GM12878 (cell line): ENCODE measurements at regions not wholly inside any gene's neighbourhood (a gene's known extent, or its start where the extent isn't known, plus 50 kb on each side); places are given as distances from the start of the nearest gene placed in this dataset.
A peak's percentile ranks its signal among the peaks of the same experiment; 100 is the strongest.
"Not testable (repeated sequence)": the region's sequence is repeated elsewhere in the genome, so short reads cannot be mapped to it uniquely, and the experiment has no call there.

Experiments
- ATAC-seq: fragments of 200-7000 bp; cut with Tn5 transposase; 3 replicates; pipeline ENCODE4 v1.9.1; 2020; ENCODE audit warnings: mild to moderate bottlenecking, moderate library complexity
- BruUV-seq: library from RNA; stranded (reverse); fragments of 400-500 nt; replicated peaks from 2 replicates; lab custom pipeline; 2021; lab: Mats Ljungman, UMichigan
- CTCF ChIA-PET: fragments of 300-600 bp; sonication (Branson Sonifier 250); formaldehyde crosslinking; extraction: SDS; loops from one replicate; lab custom pipeline; 2021; ENCODE audit warnings: inconsistent platforms; lab: Yijun Ruan, JAX
- POLR2A ChIA-PET: fragments of 350-600 bp; formaldehyde crosslinking; extraction: SDS; loops from one replicate; lab custom pipeline; 2021; ENCODE audit warnings: inconsistent platforms; lab: Charles Lee
- RAD21 ChIA-PET: fragments of 300-600 bp; sonication (Branson Sonifier 250); formaldehyde crosslinking; loops from one replicate; lab custom pipeline; 2023; ENCODE audit warnings: antibody characterized with exemption; ENCODE audit not compliant: unreplicated experiment; lab: Charles Lee
- SMC1A ChIA-PET: fragments of 300-600 bp; sonication (Branson Sonifier 250); formaldehyde crosslinking; loops from one replicate; lab custom pipeline; 2023; ENCODE audit not compliant: unreplicated experiment, uncharacterized antibody; lab: Charles Lee
- DNase-seq: peaks from one replicate; pipeline ENCODE4 v3.0.0-alpha.2; 2011; ENCODE audit warnings: low read depth, low spot score
- FAIRE-seq: peaks from 3 replicates; lab custom pipeline; 2011; peaks lifted over from hg19 to GRCh38; lab: Jason Lieb, UNC
- H2AFZ ChIP-seq: 2 replicates; pipeline ENCODE4 v1.6.0; 2011; ENCODE audit warnings: low read depth, low read length, control low read depth; ENCODE audit not compliant: control insufficient read depth
- H3K27ac ChIP-seq: 2 replicates; pipeline ENCODE4 v1.5.1; 2011; ENCODE audit warnings: control low read depth; ENCODE audit not compliant: control insufficient read depth, insufficient read depth
- H3K27me3 ChIP-seq, 2 experiments: replicated peaks in 1 of 2; 2 replicates each; pipeline versions ENCODE4 v1.6.0 to v1.6.1; 2011; ENCODE audit warnings: low read length in 1 of 2; ENCODE audit not compliant: control insufficient read depth in 2 of 2, insufficient read depth in 2 of 2
- H3K36me3 ChIP-seq, 2 experiments: 2 replicates each; pipeline ENCODE4 v1.5.1; 2011; ENCODE audit warnings: low read length in 1 of 2; ENCODE audit not compliant: control insufficient read depth in 2 of 2, insufficient read depth in 2 of 2
- H3K4me1 ChIP-seq: 2 replicates; pipeline ENCODE4 v1.6.1; 2011; ENCODE audit warnings: mild to moderate bottlenecking, low read length, moderate library complexity, mixed read lengths; ENCODE audit not compliant: control insufficient read depth, insufficient read depth
- H3K4me2 ChIP-seq: 2 replicates; pipeline ENCODE4 v1.6.0; 2011; ENCODE audit warnings: control low read depth; ENCODE audit not compliant: control insufficient read depth, insufficient read depth
- H3K4me3 ChIP-seq: fragments of 200-600 bp; sonication (generic); 2 replicates; pipeline ENCODE4 v1.5.1; 2016
- H3K79me2 ChIP-seq: 2 replicates; pipeline ENCODE4 v1.6.0; 2011; ENCODE audit warnings: low read length; ENCODE audit not compliant: control insufficient read depth, insufficient read depth
- H3K9ac ChIP-seq: 2 replicates; pipeline ENCODE4 v1.8.0; 2011; ENCODE audit warnings: low read length, control low read depth, mixed read lengths; ENCODE audit not compliant: control insufficient read depth, insufficient read depth
- H3K9me3 ChIP-seq: replicated peaks from 3 replicates; pipeline ENCODE4 v1.5.1; 2011; ENCODE audit warnings: mild to moderate bottlenecking, low read length; ENCODE audit not compliant: control insufficient read depth, insufficient read depth
- H4K20me1 ChIP-seq: 2 replicates; pipeline ENCODE4 v1.6.0; 2011; ENCODE audit not compliant: control insufficient read depth, insufficient read depth
- ATF7 ChIP-seq: fragments of 450-650 bp; IDR thresholded peaks from 2 replicates; pipeline ENCODE4 v1.6.1; 2016; ENCODE audit warnings: low read depth, mild to moderate bottlenecking
- IKZF2 ChIP-seq, 2 experiments: fragments of 450-650 bp; IDR thresholded peaks; 2 replicates each; pipeline ENCODE4 v1.6.1; 2017; ENCODE audit warnings: mild to moderate bottlenecking in 2 of 2, moderate library complexity in 2 of 2
- NRF1 ChIP-seq: conservative IDR thresholded peaks from 2 replicates; pipeline ENCODE4 v1.6.1; 2011; ENCODE audit warnings: mild to moderate bottlenecking, low read depth, low read length, improper control_type of control experiment
- SUPT20H ChIP-seq: IDR thresholded peaks from 2 replicates; pipeline ENCODE4 v1.6.1; 2011; ENCODE audit warnings: low read depth, mild to moderate bottlenecking, low read length, moderate library complexity, borderline replicate concordance; ENCODE audit not compliant: control insufficient read depth
- WGBS: methylation state at CpG from one replicate; pipeline ENCODE4 v1.1.6; 2016; ENCODE audit warnings: low lambda C conversion rate; ENCODE audit not compliant: insufficient replicate concordance, insufficient coverage; ENCODE audit errors: missing lambda C conversion rate; 5-methylcytosine and 5-hydroxymethylcytosine counted together
- in situ Hi-C: fragments of 300-500 bp; cut with MboI; formaldehyde crosslinking; loops from 9 replicates; pipeline ENCODE4 v1.14.3; 2018; ENCODE audit warnings: mixed read lengths
- intact Hi-C: fragments of 100-400 bp; cut with micrococcal nuclease; formaldehyde crosslinking; loops from one replicate; pipeline ENCODE4 v1.14.2; 2022; ENCODE audit not compliant: unreplicated experiment

- no peaks in the 10 kb centered on the region for H3K79me2 ChIP-seq
- ChIA-PET CTCF (interaction anchor here (0.9 to 1.3 kb wide), 3 partner anchors 48 to 162 kb away, joined by 3 read pairs; no protein-coding TSS in a partner anchor), POLR2A (interaction anchor here (0.6 to 1.2 kb wide), 2 partner anchors 27 to 68 kb away, joined by 3 read pairs; no protein-coding TSS in a partner anchor), RAD21 (interaction anchor here (0.5 to 1.9 kb wide), 3 partner anchors 18 to 146 kb away, joined by 3 to 7 read pairs (median 3); no protein-coding TSS in a partner anchor), SMC1A (interaction anchor here (0.7 to 1.1 kb wide), 4 partner anchors 10 to 78 kb away, joined by 3 to 4 read pairs (median 4); no protein-coding TSS in a partner anchor)
- no peak for TF ChIP-seq NRF1
- ATAC-seq, result no peak
- no peaks in the 10 kb centered on the region for H3K27me3 ChIP-seq
- H3K9me3 ChIP-seq, result no peaks in the 10 kb centered on the region
- no peak for FAIRE-seq
- BruUV-seq, result no TSS peak
- in situ Hi-C loops (no loop called here), intact Hi-C loops (loop anchor here (5.0 to 10.0 kb wide), 2 partner anchors 71 to 236 kb away; no protein-coding TSS in a partner anchor)
- no peak overlapping the region for H3K4me3 ChIP-seq
- no peak overlapping the region for H2AFZ ChIP-seq
- no peaks in the 10 kb centered on the region for H3K36me3 ChIP-seq
- 71% methylated on average over 7 of the region's 7 CpGs for WGBS
- H3K4me2 ChIP-seq, result no peak overlapping the region
- peaks cover 15% of the 10 kb centered on the region for H3K4me1 ChIP-seq
- no peaks in the 10 kb centered on the region for H4K20me1 ChIP-seq
- H3K9ac ChIP-seq, result no peak overlapping the region
- no peak overlapping the region for H3K27ac ChIP-seq
- DNase-seq, result no peak
These were observed 76.2 kb upstream of the ZFAND5 start for GRCh38 chr9:72440992-72441847.

- FAIRE-seq, result no peak
- WGBS, result 64% methylated on average over 2 of the region's 2 CpGs
- Histone ChIP-seq H3K36me3 (no peaks in the 10 kb centered on the region), H3K9ac (no peak overlapping the region), H3K4me2 (no peak overlapping the region), H4K20me1 (no peaks in the 10 kb centered on the region), H3K79me2 (no peaks in the 10 kb centered on the region), H2AFZ (no peak overlapping the region), H3K4me1 (peaks cover 15% of the 10 kb centered on the region), H3K27ac (no peak overlapping the region), H3K27me3 (no peaks in the 10 kb centered on the region), H3K9me3 (no peaks in the 10 kb centered on the region), H3K4me3 (no peak overlapping the region)
- no peak for DNase-seq
- TF ChIP-seq SUPT20H (no peak), ATF7 (no peak), IKZF2 (IDR thresholded peaks at IDR 0.05) (0 out of 4 replicates have a peak, but pooled peaks of 1 of the 2 experiments have one; percentile 13)
- in situ Hi-C loops, result no loop called here
- SMC1A ChIA-PET, result interaction anchor here (0.7 to 1.1 kb wide), 4 partner anchors 9 to 78 kb away, joined by 3 to 4 read pairs (median 4); no protein-coding TSS in a partner anchor
- no peak for ATAC-seq
- intact Hi-C loops, result loop anchor here (5.0 to 10.0 kb wide), 2 partner anchors 72 to 236 kb away; no protein-coding TSS in a partner anchor
- no TSS peak for BruUV-seq
- POLR2A ChIA-PET, result interaction anchor here (0.6 to 1.2 kb wide), 3 partner anchors 28 to 69 kb away, joined by 3 to 5 read pairs (median 3); no protein-coding TSS in a partner anchor
- CTCF ChIA-PET, result interaction anchor here (0.6 to 1.3 kb wide), 6 partner anchors 14 to 161 kb away, joined by 3 to 5 read pairs (median 3); no protein-coding TSS in a partner anchor
- RAD21 ChIA-PET, result interaction anchor here (1.9 kb wide), 1 partner anchor 78 kb away, joined by 7 read pairs; no protein-coding TSS in a partner anchor
These were observed 75.4 kb upstream of the ZFAND5 start for GRCh38 chr9:72440378-72440777.

- H3K9me3 ChIP-seq, H3K4me1 ChIP-seq, ATAC-seq, H3K9ac ChIP-seq, FAIRE-seq, CTCF ChIA-PET, H3K36me3 ChIP-seq, RAD21 ChIA-PET, intact Hi-C loops, H2AFZ ChIP-seq, in situ Hi-C loops, H3K4me2 ChIP-seq, BruUV-seq, H3K4me3 ChIP-seq, H3K27me3 ChIP-seq, DNase-seq, H3K79me2 ChIP-seq, H3K27ac ChIP-seq, H4K20me1 ChIP-seq: not testable (repeated sequence)
- ChIA-PET SMC1A (interaction anchor here (0.6 to 2.0 kb wide), 3 partner anchors 11 to 156 kb away, joined by 3 to 5 read pairs (median 4); no protein-coding TSS in a partner anchor), POLR2A (interaction anchor here (1.0 kb wide), 1 partner anchor 12 kb away, joined by 5 read pairs; no protein-coding TSS in a partner anchor)
- WGBS, result 85% methylated on average over 12 of the region's 12 CpGs
These were observed 68.7 kb upstream of the ZFAND5 start for GRCh38 chr9:72433616-72434267.
